T-helper 1 cell treated with Interleukin-12 subunit alpha and Interleukin-12 subunit beta and Interleukin-4 antibody, amounts not matched to agents 30 μg/mL and 1 μg/mL, for 36 hours (primary cell): ENCODE measurements at regions not wholly inside any gene's neighbourhood (a gene's known extent, or its start where the extent isn't known, plus 50 kb on each side); places are given as distances from the start of the nearest gene placed in this dataset.
"Not testable (repeated sequence)": the region's sequence is repeated elsewhere in the genome, so short reads cannot be mapped to it uniquely, and the experiment has no call there.

Experiments used
- H3K27ac Mint-ChIP-seq: one replicate; pipeline ENCODE4 v1.8.0; 2021; ENCODE audit warnings: mild to moderate bottlenecking, mixed read lengths
- H3K27me3 Mint-ChIP-seq: one replicate; pipeline ENCODE4 v1.8.0; 2021; ENCODE audit warnings: low read depth, mixed read lengths
- H3K36me3 Mint-ChIP-seq: one replicate; pipeline ENCODE4 v1.8.0; 2021; ENCODE audit warnings: low read depth, mixed read lengths
- H3K4me1 Mint-ChIP-seq: one replicate; pipeline ENCODE4 v1.8.0; 2021; ENCODE audit warnings: low read depth, mixed read lengths
- H3K4me3 Mint-ChIP-seq: one replicate; pipeline ENCODE4 v1.8.0; 2021; ENCODE audit warnings: mild to moderate bottlenecking, moderate library complexity, mixed read lengths
- H3K9me3 Mint-ChIP-seq: one replicate; pipeline ENCODE4 v1.8.0; 2021; ENCODE audit warnings: mixed read lengths

- H3K27me3 Mint-ChIP-seq, result no peaks in the 10 kb centered on the region
- H3K4me3 Mint-ChIP-seq, result no peak overlapping the region
- peaks cover 15% of the 10 kb centered on the region for H3K9me3 Mint-ChIP-seq
- no peaks in the 10 kb centered on the region for H3K36me3 Mint-ChIP-seq
- no peaks in the 10 kb centered on the region for H3K4me1 Mint-ChIP-seq
- no peak overlapping the region for H3K27ac Mint-ChIP-seq
These were observed 184.6 kb downstream of the CYP26B1 start for GRCh38 chr2:71962911-71963694.

GRCh38 chr2:71962350-71962749 is 185.3 kb downstream of the CYP26B1 start:
- Mint-ChIP-seq H3K9me3 (peaks cover 22% of the 10 kb centered on the region), H3K27me3 (no peaks in the 10 kb centered on the region), H3K36me3 (no peaks in the 10 kb centered on the region), H3K27ac (no peak overlapping the region), H3K4me1 (no peaks in the 10 kb centered on the region), H3K4me3 (no peak overlapping the region)

GRCh38 chr2:71961289-71962027 is 186.2 kb downstream of the CYP26B1 start:
- H3K4me1 Mint-ChIP-seq, result no peaks in the 10 kb centered on the region
- H3K36me3 Mint-ChIP-seq, result no peaks in the 10 kb centered on the region
- H3K9me3 Mint-ChIP-seq, result peaks cover 29% of the 10 kb centered on the region
- H3K27me3 Mint-ChIP-seq, result no peaks in the 10 kb centered on the region
- H3K4me3 Mint-ChIP-seq, result no peak overlapping the region
- H3K27ac Mint-ChIP-seq, result no peak overlapping the region

GRCh38 chr2:71959494-71959893 is 188.2 kb downstream of the CYP26B1 start:
- peaks cover 33% of the 10 kb centered on the region for H3K9me3 Mint-ChIP-seq
- H3K4me3 Mint-ChIP-seq, result no peak overlapping the region
- H3K4me1 Mint-ChIP-seq, result no peaks in the 10 kb centered on the region
- no peak overlapping the region for H3K27ac Mint-ChIP-seq
- H3K36me3 Mint-ChIP-seq, result no peaks in the 10 kb centered on the region
- no peaks in the 10 kb centered on the region for H3K27me3 Mint-ChIP-seq

DNA sequence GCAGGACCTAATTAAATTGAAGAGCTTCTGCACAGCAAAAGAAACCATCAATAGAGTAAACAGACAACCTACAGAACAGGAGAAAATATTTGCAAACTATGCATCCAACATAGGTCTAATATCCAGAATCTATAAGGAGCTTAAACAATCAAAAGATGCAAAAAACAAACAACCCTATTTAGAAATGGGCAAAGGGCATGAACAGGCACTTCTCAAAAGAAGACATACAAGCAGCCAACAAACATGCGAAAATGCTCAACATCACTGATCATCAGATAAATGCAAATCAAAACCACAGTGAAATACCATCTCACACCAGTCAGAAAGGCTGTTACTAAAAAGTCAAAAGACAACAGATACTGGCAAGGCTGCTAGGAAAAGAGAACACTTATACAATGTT is 189.2 kb downstream of the CYP26B1 start:
- H3K36me3 Mint-ChIP-seq, H3K4me1 Mint-ChIP-seq, H3K27me3 Mint-ChIP-seq, H3K27ac Mint-ChIP-seq, H3K4me3 Mint-ChIP-seq: not testable (repeated sequence)
- H3K9me3 Mint-ChIP-seq, result peaks cover 33% of the 10 kb centered on the region

GRCh38 chr2:71952572-71953188 is 195.0 kb downstream of the CYP26B1 start:
- Mint-ChIP-seq H3K27ac (no peak overlapping the region), H3K4me1 (no peaks in the 10 kb centered on the region), H3K36me3 (no peaks in the 10 kb centered on the region), H3K9me3 (peaks cover 13% of the 10 kb centered on the region), H3K4me3 (no peak overlapping the region), H3K27me3 (no peaks in the 10 kb centered on the region)

DNA sequence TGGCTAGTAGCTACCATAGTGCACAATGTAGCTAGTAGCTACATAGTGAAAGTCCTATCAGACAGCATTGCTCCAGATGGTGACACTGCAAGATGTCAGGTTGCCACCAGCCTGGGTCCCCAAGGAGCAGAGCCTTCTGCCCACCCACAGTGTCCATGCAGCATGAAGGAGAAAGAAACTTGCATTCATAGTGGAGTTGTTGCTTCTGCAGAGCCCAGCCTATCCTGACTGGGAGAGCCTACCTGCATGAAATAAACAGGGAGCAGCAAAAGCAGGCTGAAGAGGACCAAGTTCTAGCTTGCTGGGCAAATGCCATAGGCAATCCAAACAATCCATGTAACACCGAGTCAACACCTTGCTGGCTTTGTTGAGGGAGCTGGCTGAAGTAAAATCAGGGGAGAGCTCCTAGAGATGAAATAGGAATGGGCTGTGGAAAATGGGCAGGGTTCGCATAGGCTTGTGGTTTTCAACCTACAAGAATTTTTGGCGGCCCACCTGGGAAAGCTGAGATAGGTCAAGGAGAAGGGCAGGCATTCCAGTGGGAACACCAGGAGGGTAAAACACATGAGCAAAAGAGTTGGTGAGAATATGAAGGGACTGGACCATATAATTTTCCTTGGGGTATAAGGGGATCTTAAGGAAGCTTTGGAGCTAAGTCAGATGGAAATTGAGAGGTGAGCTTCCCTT is 195.8 kb downstream of the CYP26B1 start:
- no peaks in the 10 kb centered on the region for H3K4me1 Mint-ChIP-seq
- no peak overlapping the region for H3K4me3 Mint-ChIP-seq
- no peaks in the 10 kb centered on the region for H3K36me3 Mint-ChIP-seq
- no peak overlapping the region for H3K27ac Mint-ChIP-seq
- H3K27me3 Mint-ChIP-seq, result no peaks in the 10 kb centered on the region
- H3K9me3 Mint-ChIP-seq, result peaks cover 6% of the 10 kb centered on the region

DNA sequence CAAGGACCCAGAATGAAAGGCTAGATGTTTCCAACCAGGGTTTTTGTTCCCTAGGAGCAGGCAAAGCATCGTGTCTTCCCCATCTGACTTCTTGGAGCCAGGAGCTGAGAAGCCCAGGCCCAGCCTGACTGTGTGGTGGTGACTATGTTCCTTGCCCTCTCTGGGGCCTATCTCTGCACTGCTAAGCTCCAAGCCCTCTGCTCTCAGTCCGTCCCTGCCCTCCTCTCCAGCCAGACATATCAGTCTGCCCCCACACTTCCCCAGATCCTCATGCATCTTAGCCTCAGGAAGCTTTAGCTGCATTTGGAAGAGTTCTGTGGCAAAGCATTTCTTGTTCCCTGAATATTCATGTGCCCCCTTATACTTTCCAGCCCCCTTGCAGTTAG is 196.6 kb downstream of the CYP26B1 start:
- Mint-ChIP-seq H3K4me3 (no peak overlapping the region), H3K27me3 (no peaks in the 10 kb centered on the region), H3K4me1 (no peaks in the 10 kb centered on the region), H3K9me3 (no peaks in the 10 kb centered on the region), H3K36me3 (no peaks in the 10 kb centered on the region), H3K27ac (no peak overlapping the region)

- H3K4me1 Mint-ChIP-seq, result no peaks in the 10 kb centered on the region
These were observed 197.2 kb downstream of the CYP26B1 start for GRCh38 chr2:71950256-71951082.

DNA sequence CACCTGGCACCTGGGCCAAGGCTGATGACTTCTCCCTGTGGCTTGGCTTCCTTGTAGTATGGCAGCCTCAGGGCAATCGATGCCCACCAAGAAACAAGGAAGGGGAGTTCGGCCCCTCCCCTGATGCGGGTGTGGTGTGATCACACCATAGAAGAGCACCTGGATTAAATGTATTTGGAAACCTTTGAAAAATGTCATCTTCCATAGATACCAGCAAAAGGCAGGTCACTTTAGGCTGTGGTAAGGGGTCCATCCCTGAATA is 198.2 kb downstream of the CYP26B1 start:
- H3K9me3 Mint-ChIP-seq, result no peaks in the 10 kb centered on the region
- no peak overlapping the region for H3K27ac Mint-ChIP-seq
- no peaks in the 10 kb centered on the region for H3K36me3 Mint-ChIP-seq
- H3K4me1 Mint-ChIP-seq, result no peaks in the 10 kb centered on the region
- no peak overlapping the region for H3K4me3 Mint-ChIP-seq
- no peaks in the 10 kb centered on the region for H3K27me3 Mint-ChIP-seq

More at GRCh38 chr2:71950256-71951082, 197.2 kb downstream of the CYP26B1 start:
- Mint-ChIP-seq H3K27ac (no peak overlapping the region), H3K9me3 (no peaks in the 10 kb centered on the region), H3K36me3 (no peaks in the 10 kb centered on the region), H3K27me3 (no peaks in the 10 kb centered on the region), H3K4me3 (no peak overlapping the region)

- no peaks in the 10 kb centered on the region for H3K4me1 Mint-ChIP-seq
- no peaks in the 10 kb centered on the region for H3K36me3 Mint-ChIP-seq
- H3K4me3 Mint-ChIP-seq, result no peak overlapping the region
- no peak overlapping the region for H3K27ac Mint-ChIP-seq
- H3K9me3 Mint-ChIP-seq, result no peaks in the 10 kb centered on the region
- H3K27me3 Mint-ChIP-seq, result no peaks in the 10 kb centered on the region
These were observed 198.7 kb downstream of the CYP26B1 start for GRCh38 chr2:71948781-71949536.

- Mint-ChIP-seq H3K4me3 (no peak overlapping the region), H3K4me1 (no peaks in the 10 kb centered on the region), H3K27me3 (no peaks in the 10 kb centered on the region), H3K36me3 (no peaks in the 10 kb centered on the region), H3K9me3 (no peaks in the 10 kb centered on the region), H3K27ac (no peak overlapping the region)
These were observed 199.9 kb downstream of the CYP26B1 start for GRCh38 chr2:71947809-71948208.

- Mint-ChIP-seq H3K4me3 (no peak overlapping the region), H3K27ac (no peak overlapping the region), H3K4me1 (no peaks in the 10 kb centered on the region), H3K27me3 (no peaks in the 10 kb centered on the region), H3K9me3 (no peaks in the 10 kb centered on the region), H3K36me3 (no peaks in the 10 kb centered on the region)
These were observed 202.1 kb downstream of the CYP26B1 start for GRCh38 chr2:71945603-71945959.
